Trophoblast cell (in vitro differentiated cells and primary cell): ENCODE measurements at regions not wholly inside any gene's neighbourhood (a gene's known extent, or its start where the extent isn't known, plus 50 kb on each side); places are given as distances from the start of the nearest gene placed in this dataset.

Experiments used
- DNase-seq, 2 donors: peaks; one replicate each; pipeline ENCODE4 v3.0.0-alpha.2; 2016
- H2AFZ ChIP-seq: 2 replicates; pipeline ENCODE4 v1.6.1; 2013; ENCODE audit warnings: low read length, moderate library complexity, mild to moderate bottlenecking; ENCODE audit not compliant: insufficient read depth, poor library complexity
- H2AK5ac ChIP-seq: 2 replicates; pipeline ENCODE4 v1.6.1; 2013; ENCODE audit warnings: mild to moderate bottlenecking, low read length
- H2BK120ac ChIP-seq: 2 replicates; pipeline ENCODE4 v1.6.1; 2013; ENCODE audit warnings: low read length, mild to moderate bottlenecking, moderate library complexity; ENCODE audit not compliant: insufficient read depth, poor library complexity
- H2BK12ac ChIP-seq: 2 replicates; pipeline ENCODE4 v1.6.1; 2013; ENCODE audit warnings: mild to moderate bottlenecking, low read length, moderate library complexity
- H2BK5ac ChIP-seq: 2 replicates; pipeline ENCODE4 v1.6.1; 2013; ENCODE audit warnings: low read length, low read depth, moderate library complexity, mild to moderate bottlenecking; ENCODE audit not compliant: poor library complexity
- H3K14ac ChIP-seq: 2 replicates; pipeline ENCODE4 v1.6.1; 2013; ENCODE audit warnings: mild to moderate bottlenecking, low read length
- H3K18ac ChIP-seq: 2 replicates; pipeline ENCODE4 v1.6.1; 2013; ENCODE audit warnings: mild to moderate bottlenecking, low read length
- H3K23ac ChIP-seq: 2 replicates; pipeline ENCODE4 v1.6.1; 2013; ENCODE audit warnings: low read length
- H3K27ac ChIP-seq: 2 replicates; pipeline ENCODE4 v1.5.1; 2013; ENCODE audit warnings: low read depth, mild to moderate bottlenecking, inconsistent platforms, low read length, moderate library complexity
- H3K27me3 ChIP-seq: 2 replicates; pipeline ENCODE4 v1.6.1; 2013; ENCODE audit warnings: inconsistent platforms, mild to moderate bottlenecking, low read length, moderate library complexity; ENCODE audit not compliant: insufficient read depth
- H3K36me3 ChIP-seq, 2 experiments: 1 replicate in 1 of 2; 2 replicates in 1 of 2; pipeline ENCODE4 v1.6.1; 2013; ENCODE audit warnings: low read length in 2 of 2, mild to moderate bottlenecking in 2 of 2, moderate library complexity in 1 of 2; ENCODE audit not compliant: insufficient read depth in 2 of 2, control insufficient read depth in 1 of 2
- H3K4ac ChIP-seq: 2 replicates; pipeline ENCODE4 v1.6.1; 2013; ENCODE audit warnings: low read depth, mild to moderate bottlenecking, low read length, moderate library complexity
- H3K4me1 ChIP-seq, 2 experiments: 1 replicate in 1 of 2; 2 replicates in 1 of 2; pipeline ENCODE4 v1.6.1; 2013; ENCODE audit warnings: low read length in 2 of 2, mild to moderate bottlenecking in 2 of 2, moderate library complexity in 1 of 2; ENCODE audit not compliant: insufficient read depth in 2 of 2, control insufficient read depth in 1 of 2
- H3K4me2 ChIP-seq: 2 replicates; pipeline ENCODE4 v1.6.1; 2013; ENCODE audit warnings: inconsistent platforms, mild to moderate bottlenecking, low read length, moderate library complexity
- H3K4me3 ChIP-seq: 2 replicates; pipeline ENCODE4 v1.5.1; 2013; ENCODE audit warnings: mild to moderate bottlenecking, low read depth, low read length, inconsistent platforms
- H3K79me1 ChIP-seq: one replicate; pipeline ENCODE4 v1.6.1; 2013; ENCODE audit warnings: low read length
- H3K79me2 ChIP-seq: 2 replicates; pipeline ENCODE4 v1.6.1; 2013; ENCODE audit warnings: low read length, mild to moderate bottlenecking; ENCODE audit not compliant: control insufficient read depth, insufficient read depth, poor library complexity
- H3K9ac ChIP-seq: 2 replicates; pipeline ENCODE4 v1.6.1; 2013; ENCODE audit warnings: mild to moderate bottlenecking, low read length
- H3K9me3 ChIP-seq: 2 replicates; pipeline ENCODE4 v1.6.1; 2013; ENCODE audit warnings: low read depth, mild to moderate bottlenecking, control low read depth, inconsistent platforms, low read length; ENCODE audit not compliant: insufficient read depth
- H4K12ac ChIP-seq: 2 replicates; pipeline ENCODE4 v1.6.1; 2013; ENCODE audit warnings: low read depth, mild to moderate bottlenecking, low read length, moderate library complexity
- H4K8ac ChIP-seq: 2 replicates; pipeline ENCODE4 v1.6.1; 2013; ENCODE audit warnings: low read depth, mild to moderate bottlenecking, low read length, moderate library complexity
- H4K91ac ChIP-seq: one replicate; pipeline ENCODE4 v1.6.1; 2013; ENCODE audit warnings: low read depth, mild to moderate bottlenecking, low read length, moderate library complexity
- WGBS: extraction: QIAGEN DNeasy Blood & Tissue Kit; methylation state at CpG from one replicate; pipeline ENCODE4 v1.1.7; 2013; ENCODE audit warnings: missing lambda C conversion rate; ENCODE audit not compliant: insufficient read length, insufficient coverage; ENCODE audit errors: extremely low coverage; 5-methylcytosine and 5-hydroxymethylcytosine counted together

GRCh38 chr10:25100141-25100540, 74.7 kb upstream of the GPR158 start:
- no peak overlapping the region for H4K91ac ChIP-seq
- DNase-seq: no peak
- H3K4me2 ChIP-seq: no peak overlapping the region
- no peak overlapping the region for H2BK12ac ChIP-seq
- no peak overlapping the region for H2AFZ ChIP-seq
- no peak overlapping the region for H3K27ac ChIP-seq
- no peaks in the 10 kb centered on the region for H3K79me2 ChIP-seq
- H3K36me3 ChIP-seq: no peaks in the 10 kb centered on the region
- no peak overlapping the region for H4K8ac ChIP-seq
- no peak overlapping the region for H2BK120ac ChIP-seq
- no peak overlapping the region for H3K4me3 ChIP-seq
- no peak overlapping the region for H3K9ac ChIP-seq
- no peak overlapping the region for H3K4ac ChIP-seq
- no peak overlapping the region for H2AK5ac ChIP-seq
- H3K14ac ChIP-seq: no peak overlapping the region
- H3K9me3 ChIP-seq: no peaks in the 10 kb centered on the region
- no peaks in the 10 kb centered on the region for H3K27me3 ChIP-seq
- peaks cover 3 to 9% of the 10 kb centered on the region in 2 experiments for H3K4me1 ChIP-seq
- no peak overlapping the region for H4K12ac ChIP-seq
- no peak overlapping the region for H3K23ac ChIP-seq
- no CpG with 5 or more reads among the region's 3 CpGs for WGBS
- H3K18ac ChIP-seq: no peak overlapping the region
- H2BK5ac ChIP-seq: no peak overlapping the region
- H3K79me1 ChIP-seq: no peaks in the 10 kb centered on the region

GRCh38 chr10:25101461-25102146, 73.2 kb upstream of the GPR158 start:
- H3K23ac ChIP-seq: no peak overlapping the region
- no peaks in the 10 kb centered on the region for H3K9me3 ChIP-seq
- H3K27me3 ChIP-seq: no peaks in the 10 kb centered on the region
- H2AFZ ChIP-seq: no peak overlapping the region
- no peak overlapping the region for H3K4me3 ChIP-seq
- H3K4ac ChIP-seq: no peak overlapping the region
- no peaks in the 10 kb centered on the region for H3K36me3 ChIP-seq
- no peak overlapping the region for H4K12ac ChIP-seq
- no peaks in the 10 kb centered on the region for H3K79me2 ChIP-seq
- H3K14ac ChIP-seq: no peak overlapping the region
- H3K18ac ChIP-seq: no peak overlapping the region
- H2AK5ac ChIP-seq: no peak overlapping the region
- H3K9ac ChIP-seq: no peak overlapping the region
- H4K91ac ChIP-seq: no peak overlapping the region
- no CpG with 5 or more reads among the region's 1 CpG for whole genome bisulfite sequencing
- H3K27ac ChIP-seq: no peak overlapping the region
- no peak overlapping the region for H4K8ac ChIP-seq
- peaks cover 3 to 6% of the 10 kb centered on the region in 2 experiments for H3K4me1 ChIP-seq
- no peak overlapping the region for H2BK5ac ChIP-seq
- H2BK12ac ChIP-seq: no peak overlapping the region
- no peak for DNase-seq
- no peak overlapping the region for H2BK120ac ChIP-seq
- H3K79me1 ChIP-seq: no peaks in the 10 kb centered on the region
- no peak overlapping the region for H3K4me2 ChIP-seq

- no peak overlapping the region for H3K27ac ChIP-seq
- no peak overlapping the region for H3K9ac ChIP-seq
- no peak overlapping the region for H3K4ac ChIP-seq
- H2BK120ac ChIP-seq: no peak overlapping the region
- no peak overlapping the region for H3K18ac ChIP-seq
- no peak overlapping the region for H2AK5ac ChIP-seq
- no peak overlapping the region for H4K91ac ChIP-seq
- H4K12ac ChIP-seq: no peak overlapping the region
- no peak overlapping the region for H4K8ac ChIP-seq
- H3K27me3 ChIP-seq: no peaks in the 10 kb centered on the region
- no peak overlapping the region for H2BK12ac ChIP-seq
- H3K23ac ChIP-seq: no peak overlapping the region
- no peak overlapping the region for H3K4me3 ChIP-seq
- no peaks in the 10 kb centered on the region for H3K79me1 ChIP-seq
- H3K36me3 ChIP-seq: no peaks in the 10 kb centered on the region
- WGBS: no CpG with 5 or more reads among the region's 9 CpGs
- no peak for DNase-seq
- H3K14ac ChIP-seq: no peak overlapping the region
- H3K4me2 ChIP-seq: no peak overlapping the region
- H3K9me3 ChIP-seq: no peaks in the 10 kb centered on the region
- H3K79me2 ChIP-seq: no peaks in the 10 kb centered on the region
- H3K4me1 ChIP-seq: peaks cover 3 to 6% of the 10 kb centered on the region in 2 experiments
- no peak overlapping the region for H2BK5ac ChIP-seq
- H2AFZ ChIP-seq: no peak overlapping the region
These were observed 72.5 kb upstream of the GPR158 start for GRCh38 chr10:25102147-25102822.

GRCh38 chr10:25103703-25104102, 71.1 kb upstream of the GPR158 start:
- WGBS: no CpG with 5 or more reads among the region's 6 CpGs
- Histone ChIP-seq H4K91ac (no peak overlapping the region), H3K4me2 (no peak overlapping the region), H2BK120ac (no peak overlapping the region), H4K12ac (no peak overlapping the region), H3K79me1 (no peaks in the 10 kb centered on the region), H3K27me3 (no peaks in the 10 kb centered on the region), H4K8ac (no peak overlapping the region), H2AFZ (no peak overlapping the region), H3K14ac (no peak overlapping the region), H3K4me1 (peaks cover 3 to 6% of the 10 kb centered on the region in 2 experiments), H2BK5ac (no peak overlapping the region), H3K4me3 (no peak overlapping the region), H3K23ac (no peak overlapping the region), H3K9me3 (no peaks in the 10 kb centered on the region), H3K79me2 (no peaks in the 10 kb centered on the region), H3K36me3 (no peaks in the 10 kb centered on the region), H3K27ac (no peak overlapping the region), H3K9ac (no peak overlapping the region), H2BK12ac (no peak overlapping the region), H3K4ac (no peak overlapping the region), H2AK5ac (no peak overlapping the region), H3K18ac (no peak overlapping the region)
- DNase-seq: peak; percentile 12 to 33
